Keratinocyte (primary cell): ENCODE measurements at regions not wholly inside any gene's neighbourhood (a gene's known extent, or its start where the extent isn't known, plus 50 kb on each side); places are given as distances from the start of the nearest gene placed in this dataset.

ENCODE experiments used
- EZH2 ChIP-seq: IDR thresholded peaks from one replicate; pipeline ENCODE4 v1.6.1; 2012; ENCODE audit warnings: inconsistent platforms, mild to moderate bottlenecking, low read length, moderate library complexity
- TF ChIP-seq, protein P1 (sequence below), 3 experiments: IDR thresholded peaks in 1 of 3; conservative IDR thresholded peaks in 1 of 3; optimal IDR thresholded peaks in 1 of 3; 2 replicates in 2 of 3; 3 replicates in 1 of 3; pipeline versions ENCODE3 to v1.5.1; 2011; ENCODE audit warnings: low read length in 3 of 3, mild to moderate bottlenecking in 3 of 3, moderate library complexity in 2 of 3, control low read depth in 1 of 3, inconsistent platforms in 1 of 3; ENCODE audit not compliant: insufficient read depth in 2 of 3; ENCODE audit errors: extremely low read depth in 1 of 3

DNA sequence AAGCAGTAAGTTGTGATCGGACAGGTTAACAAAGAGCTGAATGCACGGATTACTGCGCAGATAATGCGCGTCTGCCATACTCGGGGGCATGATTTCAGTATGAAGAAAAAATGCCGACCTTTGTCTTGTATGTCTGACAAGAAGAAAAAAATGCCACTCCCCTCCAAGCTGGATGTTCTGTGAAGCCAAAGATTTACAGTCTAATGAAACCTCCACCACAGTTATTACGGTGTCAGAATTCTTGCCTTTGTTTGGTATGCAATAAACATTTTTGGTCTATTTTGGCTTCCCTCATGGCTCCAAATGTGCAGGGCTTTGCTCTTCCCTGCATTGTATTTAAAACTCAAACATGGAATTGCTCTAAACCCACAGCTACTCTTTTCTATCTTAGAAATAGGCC lies 72.2 kb upstream of the THUMPD2 start:
- TF ChIP-seq, protein P1, sequence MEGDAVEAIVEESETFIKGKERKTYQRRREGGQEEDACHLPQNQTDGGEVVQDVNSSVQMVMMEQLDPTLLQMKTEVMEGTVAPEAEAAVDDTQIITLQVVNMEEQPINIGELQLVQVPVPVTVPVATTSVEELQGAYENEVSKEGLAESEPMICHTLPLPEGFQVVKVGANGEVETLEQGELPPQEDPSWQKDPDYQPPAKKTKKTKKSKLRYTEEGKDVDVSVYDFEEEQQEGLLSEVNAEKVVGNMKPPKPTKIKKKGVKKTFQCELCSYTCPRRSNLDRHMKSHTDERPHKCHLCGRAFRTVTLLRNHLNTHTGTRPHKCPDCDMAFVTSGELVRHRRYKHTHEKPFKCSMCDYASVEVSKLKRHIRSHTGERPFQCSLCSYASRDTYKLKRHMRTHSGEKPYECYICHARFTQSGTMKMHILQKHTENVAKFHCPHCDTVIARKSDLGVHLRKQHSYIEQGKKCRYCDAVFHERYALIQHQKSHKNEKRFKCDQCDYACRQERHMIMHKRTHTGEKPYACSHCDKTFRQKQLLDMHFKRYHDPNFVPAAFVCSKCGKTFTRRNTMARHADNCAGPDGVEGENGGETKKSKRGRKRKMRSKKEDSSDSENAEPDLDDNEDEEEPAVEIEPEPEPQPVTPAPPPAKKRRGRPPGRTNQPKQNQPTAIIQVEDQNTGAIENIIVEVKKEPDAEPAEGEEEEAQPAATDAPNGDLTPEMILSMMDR (optimal IDR thresholded peaks at IDR 0.05 in 1 of 3, IDR thresholded peaks at IDR 0.05 in 1 of 3, conservative IDR thresholded peaks at IDR 0.05 in 1 of 3; ENCODE audit: extremely low read depth in 1 of 3, insufficient read depth in 2 of 3, low read length in 3 of 3): no peak
- no peak for TF ChIP-seq EZH2
